DOHH2 (cell line): ENCODE measurements at regions not wholly inside any gene's neighbourhood (a gene's known extent, or its start where the extent isn't known, plus 50 kb on each side); places are given as distances from the start of the nearest gene placed in this dataset.

Source experiments
- H3F3A ChIP-seq: fragments of 200-600 bp; sonication (generic), shearing (Covaris generic); 2 replicates; pipeline ENCODE4 v1.6.0; 2016; ENCODE audit warnings: antibody characterized with exemption, mild to moderate bottlenecking; ENCODE audit not compliant: control insufficient read depth, insufficient read depth
- H3K27ac ChIP-seq: fragments of 200-600 bp; sonication (generic); 2 replicates; pipeline ENCODE4 v1.5.1; 2014; ENCODE audit warnings: low read depth, mild to moderate bottlenecking, low read length, moderate library complexity
- H3K27me3 ChIP-seq: fragments of 200-600 bp; sonication (generic); 2 replicates; pipeline ENCODE4 v1.6.1; 2014; ENCODE audit warnings: mild to moderate bottlenecking, low read length, mixed read lengths; ENCODE audit not compliant: control insufficient read depth
- H3K36me3 ChIP-seq: fragments of 200-600 bp; sonication (generic); 2 replicates; pipeline ENCODE4 v1.6.1; 2014; ENCODE audit warnings: mild to moderate bottlenecking, low read length, moderate library complexity, mixed read lengths; ENCODE audit not compliant: control insufficient read depth
- H3K4me1 ChIP-seq: fragments of 200-600 bp; sonication (generic); 2 replicates; pipeline ENCODE4 v1.6.1; 2014; ENCODE audit warnings: mild to moderate bottlenecking, low read length, mixed read lengths; ENCODE audit not compliant: control insufficient read depth
- H3K4me2 ChIP-seq: fragments of 200-600 bp; sonication (generic); 2 replicates; pipeline ENCODE4 v1.6.0; 2014; ENCODE audit warnings: mild to moderate bottlenecking, low read length, moderate library complexity
- H3K4me3 ChIP-seq: fragments of 200-600 bp; sonication (generic); 2 replicates; pipeline ENCODE4 v1.5.1; 2014; ENCODE audit warnings: mild to moderate bottlenecking, low read length, mixed read lengths
- H3K79me2 ChIP-seq: fragments of 200-600 bp; sonication (generic); 2 replicates; pipeline ENCODE4 v1.6.1; 2014; ENCODE audit warnings: mild to moderate bottlenecking, low read length, mixed read lengths; ENCODE audit not compliant: control insufficient read depth
- H3K9me2 ChIP-seq: fragments of 200-600 bp; sonication (generic); replicated peaks from 2 replicates; pipeline ENCODE4 v1.6.1; 2014; ENCODE audit warnings: mild to moderate bottlenecking, low read length, mixed read lengths; ENCODE audit not compliant: control insufficient read depth
- H3K9me3 ChIP-seq: fragments of 200-600 bp; sonication (generic); 2 replicates; pipeline ENCODE4 v1.6.1; 2014; ENCODE audit warnings: antibody characterized with exemption, low read length, mixed read lengths; ENCODE audit not compliant: control insufficient read depth, insufficient read depth
- H4K20me1 ChIP-seq: fragments of 200-600 bp; sonication (generic); 2 replicates; pipeline ENCODE4 v1.6.0; 2014; ENCODE audit warnings: low read depth, mild to moderate bottlenecking, antibody characterized with exemption, low read length, moderate library complexity; ENCODE audit not compliant: control insufficient read depth, insufficient read depth
- CTCF ChIP-seq: fragments of 200-600 bp; sonication (generic); IDR thresholded peaks from one replicate; pipeline ENCODE4 v1.5.1; 2014; ENCODE audit warnings: antibody characterized with exemption, mild to moderate bottlenecking, low read depth, low read length; ENCODE audit not compliant: poor library complexity, severe bottlenecking
- EZH2phosphoT487 ChIP-seq: fragments of 200-600 bp; sonication (generic); IDR thresholded peaks from 2 replicates; pipeline ENCODE4 v1.6.1; 2017; ENCODE audit warnings: borderline replicate concordance, mild to moderate bottlenecking, antibody characterized with exemption, low read length, moderate library complexity, mixed read lengths

GRCh38 chr17:34110315-34110714 lies 144.8 kb upstream of the CCL2 start:
- Histone ChIP-seq H4K20me1 (no peaks in the 10 kb centered on the region), H3K4me2 (no peak overlapping the region), H3K4me3 (no peak overlapping the region), H3K9me3 (no peaks in the 10 kb centered on the region), H3K36me3 (no peaks in the 10 kb centered on the region), H3K27ac (no peak overlapping the region), H3K79me2 (no peaks in the 10 kb centered on the region), H3K9me2 (no peaks in the 10 kb centered on the region), H3K27me3 (no peaks in the 10 kb centered on the region), H3F3A (no peaks in the 10 kb centered on the region), H3K4me1 (no peaks in the 10 kb centered on the region)
- TF ChIP-seq CTCF, result no peak
- TF ChIP-seq EZH2phosphoT487, result no peak

- no peaks in the 10 kb centered on the region for H3K27me3 ChIP-seq
- TF ChIP-seq CTCF (no peak), EZH2phosphoT487 (no peak)
- H3K9me2 ChIP-seq, result no peaks in the 10 kb centered on the region
- no peak overlapping the region for H3K4me2 ChIP-seq
- no peaks in the 10 kb centered on the region for H3K4me1 ChIP-seq
- H3K36me3 ChIP-seq, result no peaks in the 10 kb centered on the region
- no peaks in the 10 kb centered on the region for H3F3A ChIP-seq
- no peaks in the 10 kb centered on the region for H4K20me1 ChIP-seq
- no peak overlapping the region for H3K27ac ChIP-seq
- H3K4me3 ChIP-seq, result no peak overlapping the region
- H3K79me2 ChIP-seq, result no peaks in the 10 kb centered on the region
- no peaks in the 10 kb centered on the region for H3K9me3 ChIP-seq
Measured at GRCh38 chr17:34113089-34113488, 142.0 kb upstream of the CCL2 start.

GRCh38 chr17:34114174-34114573 lies 140.9 kb upstream of the CCL2 start:
- Histone ChIP-seq H3K9me3 (no peaks in the 10 kb centered on the region), H3K79me2 (no peaks in the 10 kb centered on the region), H3K4me1 (no peaks in the 10 kb centered on the region), H3K9me2 (no peaks in the 10 kb centered on the region), H3F3A (no peaks in the 10 kb centered on the region), H3K4me3 (no peak overlapping the region), H3K36me3 (no peaks in the 10 kb centered on the region), H4K20me1 (no peaks in the 10 kb centered on the region), H3K27ac (no peak overlapping the region), H3K4me2 (no peak overlapping the region), H3K27me3 (no peaks in the 10 kb centered on the region)
- no peak for TF ChIP-seq EZH2phosphoT487
- no peak for TF ChIP-seq CTCF

GRCh38 chr17:34116306-34116705 lies 138.8 kb upstream of the CCL2 start:
- Histone ChIP-seq H3K4me2 (no peak overlapping the region), H4K20me1 (no peaks in the 10 kb centered on the region), H3K4me1 (no peaks in the 10 kb centered on the region), H3K79me2 (no peaks in the 10 kb centered on the region), H3F3A (no peaks in the 10 kb centered on the region), H3K36me3 (no peaks in the 10 kb centered on the region), H3K27ac (no peak overlapping the region), H3K27me3 (no peaks in the 10 kb centered on the region), H3K9me2 (no peaks in the 10 kb centered on the region), H3K4me3 (no peak overlapping the region), H3K9me3 (no peaks in the 10 kb centered on the region)
- TF ChIP-seq CTCF, result no peak
- TF ChIP-seq EZH2phosphoT487, result no peak
